HG03342 (cell line): ENCODE measurements at regions not wholly inside any gene's neighbourhood (a gene's known extent, or its start where the extent isn't known, plus 50 kb on each side); places are given as distances from the start of the nearest gene placed in this dataset.
"Not testable (repeated sequence)": the region's sequence is repeated elsewhere in the genome, so short reads cannot be mapped to it uniquely, and the experiment has no call there.

Source experiments
- ATAC-seq: cut with Tn5 transposase; IDR thresholded peaks from one replicate; pipeline ENCODE4 v1.9.1; 2021; ENCODE audit warnings: mild to moderate bottlenecking, moderate library complexity; ENCODE audit not compliant: unreplicated experiment

DNA sequence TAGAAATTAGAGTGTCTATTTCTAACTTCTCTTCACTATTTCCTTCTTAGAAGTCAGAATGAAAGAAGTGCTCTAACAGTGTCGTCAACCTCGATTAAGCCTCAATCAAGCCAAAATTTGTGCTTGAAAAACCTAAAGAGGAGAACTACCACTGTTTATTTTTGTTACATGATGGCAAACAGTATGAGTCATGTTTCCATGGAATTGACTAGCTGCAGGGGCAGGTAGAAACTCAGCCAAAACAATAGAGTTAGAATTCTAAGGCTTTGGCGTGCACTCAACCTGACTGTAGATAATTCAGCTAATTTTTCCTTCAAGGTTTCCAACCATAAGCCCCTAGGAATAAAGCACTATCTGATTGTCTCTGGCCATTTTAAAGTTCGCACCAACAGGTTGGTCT lies 415.9 kb downstream of the ETS1 start:
- no peak for ATAC-seq

DNA sequence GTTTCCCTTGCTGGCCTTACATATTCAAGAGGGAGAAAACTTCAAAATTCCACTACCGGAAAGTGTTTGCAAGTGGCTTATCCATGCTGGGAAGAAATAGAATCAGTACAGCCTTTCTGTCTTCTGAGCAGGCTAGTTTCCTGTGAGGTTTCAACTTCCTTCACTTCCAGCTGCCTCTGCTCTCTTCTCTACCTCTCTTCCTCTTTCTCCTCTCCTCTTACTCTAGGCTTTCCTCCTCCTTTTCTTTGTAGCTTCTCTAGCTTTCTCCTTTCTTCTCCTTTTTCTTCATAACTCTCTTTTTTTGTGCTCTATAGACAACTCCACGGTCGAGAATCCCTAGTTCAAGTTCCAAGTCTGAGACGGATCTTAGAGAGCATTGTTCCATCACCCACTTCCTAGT lies 421.8 kb downstream of the ETS1 start:
- ATAC-seq: no peak

DNA sequence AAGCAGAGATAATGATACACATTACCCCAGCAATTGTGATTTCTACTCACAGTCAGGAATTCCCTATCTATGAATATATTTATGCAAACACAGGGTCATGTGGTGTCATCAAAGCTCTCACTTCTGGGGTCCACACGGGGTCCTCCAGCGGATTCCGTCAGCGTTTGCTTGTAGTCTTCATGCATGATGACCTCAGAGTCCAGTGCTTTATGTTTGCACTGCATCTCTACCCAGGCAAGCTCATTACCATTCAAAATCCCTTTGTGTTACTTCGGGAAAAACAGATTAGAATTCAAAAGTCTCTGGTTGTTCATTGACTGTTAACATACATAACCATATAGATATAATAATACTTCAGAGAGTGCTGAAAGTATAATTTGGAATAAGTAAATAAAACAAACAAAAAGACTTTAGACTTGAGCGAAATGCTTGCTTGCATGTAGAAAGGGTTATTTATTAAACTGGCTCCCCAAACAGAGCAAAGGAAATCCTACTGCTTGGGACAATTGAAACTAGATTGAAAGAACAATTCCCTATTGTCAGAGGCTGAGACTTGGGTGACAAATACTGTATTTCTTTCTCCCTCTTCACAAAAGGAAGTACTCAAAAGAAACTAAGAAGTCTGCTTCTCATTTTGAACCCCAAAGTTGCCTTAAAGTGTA lies 423.1 kb downstream of the ETS1 start:
- no peak for ATAC-seq

DNA sequence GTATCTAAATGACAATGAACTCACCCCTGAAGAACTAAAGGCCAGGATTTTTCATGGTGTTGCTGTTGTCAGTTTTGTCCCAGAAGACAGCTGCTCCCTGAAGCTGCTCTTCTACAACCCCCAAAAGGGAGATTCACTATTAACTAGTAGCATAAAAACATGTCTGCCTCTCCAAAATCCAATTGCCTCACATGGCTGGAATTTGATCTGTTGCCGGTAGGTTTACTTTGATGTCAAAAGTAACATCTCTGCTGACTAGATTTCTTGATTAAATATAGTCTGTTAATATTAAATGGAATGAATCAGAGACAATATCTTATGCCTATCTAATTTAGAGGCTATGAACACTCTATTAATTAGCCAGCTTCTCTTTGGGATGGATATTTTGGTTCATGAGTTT lies 425.4 kb downstream of the ETS1 start:
- ATAC-seq: no peak

DNA sequence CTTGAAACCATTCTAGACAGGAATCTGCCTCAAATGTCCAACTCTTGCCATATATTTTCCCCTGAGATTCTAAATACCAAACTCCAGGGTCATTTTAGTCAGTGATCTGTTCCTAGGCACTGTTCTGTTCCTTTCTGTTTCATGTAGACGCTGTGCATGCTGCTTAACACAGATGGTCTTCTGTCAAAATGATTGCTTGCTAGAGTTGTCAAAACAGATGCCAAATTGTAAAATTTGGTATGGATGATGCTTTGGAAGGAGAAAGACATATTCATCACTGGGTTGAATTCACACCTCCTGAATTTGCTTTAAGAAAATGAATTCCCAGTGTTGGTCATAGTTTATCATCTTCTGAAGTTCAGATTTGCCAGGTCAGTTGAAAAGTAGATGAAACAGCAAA lies 425.9 kb downstream of the ETS1 start:
- no peak for ATAC-seq

DNA sequence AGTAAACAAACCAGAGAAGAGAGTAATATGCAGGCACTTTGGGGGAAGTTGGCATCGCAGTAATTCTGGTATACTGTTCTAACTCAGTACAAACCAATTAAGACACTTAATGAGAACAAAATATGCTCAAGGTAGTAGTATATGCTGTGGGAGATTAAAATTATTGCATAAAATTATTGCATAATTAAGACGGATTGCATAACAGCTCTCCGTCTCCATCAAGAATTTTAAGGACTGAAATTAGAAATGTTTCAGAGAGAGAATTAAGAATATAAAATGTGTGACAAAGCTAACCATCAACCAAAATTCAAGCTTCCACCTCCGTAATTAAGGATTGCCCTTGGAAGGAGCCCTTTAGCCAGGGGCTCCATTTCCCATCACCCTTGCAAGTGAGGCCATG lies 428.5 kb downstream of the ETS1 start:
- no peak for ATAC-seq

DNA sequence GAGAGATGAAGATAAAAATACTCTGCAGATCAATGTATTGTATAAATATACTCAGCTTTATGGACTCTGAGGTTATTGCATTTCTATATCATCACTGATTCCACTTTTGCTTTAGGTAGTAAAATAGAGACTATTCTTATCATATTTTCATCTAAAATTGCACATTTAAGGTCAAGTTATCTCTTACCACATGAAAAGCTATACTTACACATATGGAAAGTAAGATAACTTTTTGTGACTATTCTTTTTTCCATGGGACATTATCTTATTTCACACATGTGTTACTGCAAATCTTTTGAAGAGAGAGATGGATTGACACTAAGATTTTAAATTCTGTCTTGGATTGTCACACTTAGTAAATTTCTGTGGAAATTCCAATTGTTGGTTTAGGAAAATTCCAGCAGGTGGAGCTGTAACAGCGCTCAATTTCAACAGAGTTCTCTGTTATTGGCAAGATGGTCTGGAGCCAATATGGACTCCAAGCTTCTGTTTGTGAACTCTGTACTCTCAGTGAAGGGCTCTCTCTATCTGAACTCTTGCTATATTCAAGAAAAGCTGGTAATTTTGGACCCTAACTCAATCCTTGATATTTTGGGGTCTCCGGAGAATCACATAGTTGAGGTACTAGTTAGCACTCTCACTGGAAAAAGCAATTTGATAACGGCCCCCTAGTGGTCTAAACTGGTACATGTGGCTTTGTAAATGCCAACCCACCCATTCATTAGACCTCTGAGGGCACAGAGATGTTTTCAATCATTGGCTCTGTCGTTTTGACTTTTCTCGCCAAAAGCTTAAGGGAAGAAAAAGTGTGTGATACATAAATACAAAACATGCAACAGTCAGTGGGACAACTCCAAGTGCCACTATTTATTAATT lies 429.7 kb downstream of the ETS1 start:
- peak; percentile 89 for ATAC-seq

DNA sequence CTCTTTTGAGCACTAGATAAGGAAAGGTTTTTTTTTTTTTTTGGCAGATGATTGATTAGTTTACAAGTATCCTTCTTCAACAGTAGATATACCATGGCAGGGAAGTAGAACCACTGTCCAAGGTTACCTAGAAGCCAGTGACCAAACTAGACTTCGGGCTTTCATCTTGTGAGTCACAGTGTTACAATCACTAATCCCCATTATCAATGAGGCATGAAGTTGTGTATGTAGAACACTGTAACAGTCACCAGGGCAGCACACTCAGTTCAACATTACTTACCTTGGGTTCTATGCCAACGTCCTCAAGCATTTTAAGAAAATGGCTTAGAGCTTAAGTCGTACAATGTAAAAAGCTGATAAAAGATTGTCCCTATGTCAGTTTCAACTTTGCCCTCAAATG lies 430.9 kb downstream of the ETS1 start:
- no peak for ATAC-seq

DNA sequence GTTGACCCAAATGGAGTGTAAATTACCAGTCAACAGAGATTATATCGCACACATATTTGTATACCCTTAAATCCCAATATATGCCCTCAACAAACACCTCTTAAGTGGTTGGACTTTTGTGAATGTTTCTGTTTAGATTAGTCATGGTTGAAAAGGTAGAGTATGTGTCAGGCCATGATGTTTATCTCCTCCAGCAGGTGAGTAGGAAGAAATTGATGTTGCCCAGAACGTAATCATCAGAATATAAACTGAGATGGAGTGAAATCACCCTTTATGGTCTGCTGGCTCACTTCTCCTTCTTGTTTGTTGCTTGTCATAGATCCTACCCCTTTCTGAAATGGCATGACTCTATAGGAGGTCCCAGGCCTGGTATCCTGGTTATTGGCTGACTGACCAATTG lies 431.8 kb downstream of the ETS1 start:
- no peak for ATAC-seq

DNA sequence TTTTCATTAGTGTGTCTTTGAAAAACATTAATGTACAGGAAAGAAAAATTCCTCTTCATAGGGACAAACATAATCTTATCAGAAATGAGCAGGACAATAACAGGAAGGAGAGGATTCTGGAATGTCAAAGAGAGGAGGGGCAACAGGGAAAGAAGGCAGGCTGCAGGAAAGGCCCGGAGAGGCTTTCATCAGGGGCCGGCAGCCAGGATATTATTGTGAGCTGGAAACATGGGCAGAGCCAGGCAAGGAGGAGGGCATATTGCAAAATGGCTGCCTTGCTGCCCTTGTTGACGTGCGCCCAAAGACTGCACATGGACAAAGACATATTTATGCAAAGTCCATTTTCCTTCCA lies 433.7 kb downstream of the ETS1 start:
- ATAC-seq: no peak

DNA sequence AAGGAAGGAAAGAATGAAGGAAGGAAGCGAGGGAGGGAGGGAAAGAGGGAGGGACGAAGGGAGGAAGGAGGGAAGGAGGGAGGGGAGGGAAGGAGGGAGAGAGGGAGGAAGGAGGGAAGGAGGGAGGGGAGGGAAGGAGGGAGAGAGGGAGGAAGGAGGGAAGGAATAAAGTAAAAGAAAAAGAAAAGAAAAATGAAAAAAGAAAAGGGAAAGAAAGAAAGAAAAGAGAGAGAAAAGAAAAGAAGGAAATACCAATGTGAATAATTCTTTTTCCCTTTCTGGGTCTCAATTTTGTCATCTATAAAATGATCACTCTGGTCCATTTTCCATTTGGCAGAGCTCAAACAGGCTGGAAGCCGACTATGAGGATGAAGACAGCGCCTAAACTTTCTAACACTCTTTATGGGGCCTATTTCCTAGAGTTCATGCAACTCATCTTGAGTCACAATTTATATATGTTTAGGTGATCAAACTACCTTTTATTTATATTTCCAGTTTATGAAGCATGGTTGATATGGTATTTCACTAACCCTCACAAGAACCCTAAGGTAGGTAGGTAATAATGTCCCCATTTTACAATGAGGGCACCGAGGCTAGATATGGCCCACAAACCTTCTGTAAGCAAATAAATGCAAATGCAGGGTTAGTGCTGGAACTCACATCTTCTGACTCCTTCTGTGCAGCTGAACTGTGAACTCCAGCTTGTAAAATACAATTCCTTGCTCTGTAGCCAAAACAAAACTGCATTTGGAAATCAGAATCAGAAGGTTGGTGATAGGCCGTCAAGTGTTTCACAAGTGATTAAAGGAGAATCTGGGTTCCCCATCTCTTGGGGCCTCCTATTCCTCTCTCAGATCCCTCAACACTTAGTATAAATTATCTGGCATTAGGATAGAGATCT lies 434.3 kb downstream of the ETS1 start:
- no peak for ATAC-seq

DNA sequence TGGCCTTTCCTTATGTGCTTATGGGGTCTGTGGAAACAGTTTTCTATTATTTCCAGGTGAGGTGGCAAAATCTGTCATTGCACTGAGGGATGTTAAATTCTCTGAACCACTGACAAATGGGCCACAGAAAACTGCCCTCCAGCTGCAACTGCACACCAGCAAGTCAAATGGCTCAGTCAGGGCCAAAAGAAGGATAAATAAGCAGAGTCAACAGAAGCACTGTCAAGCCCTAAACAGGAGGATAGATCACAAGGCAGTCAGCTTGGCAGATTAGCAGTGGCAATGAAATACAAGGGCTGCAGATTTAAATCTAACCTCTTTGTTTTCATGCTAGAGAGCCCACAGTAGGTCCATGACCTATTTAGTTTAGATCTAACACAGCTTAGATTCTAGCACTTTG lies 435.6 kb downstream of the ETS1 start:
- ATAC-seq: no peak

DNA sequence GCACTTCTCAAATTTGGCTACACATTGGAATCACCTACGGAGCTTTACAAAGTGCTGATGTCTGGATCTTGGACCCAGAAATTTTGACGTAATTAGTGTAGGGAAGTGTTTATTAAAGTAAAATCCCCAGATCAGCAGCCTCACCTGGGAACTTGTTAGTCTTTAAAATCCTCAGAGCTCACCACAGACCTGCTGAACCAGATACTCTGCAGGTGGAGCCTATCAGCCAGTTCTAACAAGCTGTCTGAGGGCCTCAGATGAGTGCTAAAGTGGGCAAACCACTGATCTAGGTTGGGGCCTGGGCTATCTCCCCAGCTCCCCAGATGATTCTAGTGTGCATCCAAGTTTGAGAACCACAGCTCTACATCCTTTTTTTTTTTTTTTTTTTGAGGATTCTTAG lies 436.0 kb downstream of the ETS1 start:
- ATAC-seq: no peak

DNA sequence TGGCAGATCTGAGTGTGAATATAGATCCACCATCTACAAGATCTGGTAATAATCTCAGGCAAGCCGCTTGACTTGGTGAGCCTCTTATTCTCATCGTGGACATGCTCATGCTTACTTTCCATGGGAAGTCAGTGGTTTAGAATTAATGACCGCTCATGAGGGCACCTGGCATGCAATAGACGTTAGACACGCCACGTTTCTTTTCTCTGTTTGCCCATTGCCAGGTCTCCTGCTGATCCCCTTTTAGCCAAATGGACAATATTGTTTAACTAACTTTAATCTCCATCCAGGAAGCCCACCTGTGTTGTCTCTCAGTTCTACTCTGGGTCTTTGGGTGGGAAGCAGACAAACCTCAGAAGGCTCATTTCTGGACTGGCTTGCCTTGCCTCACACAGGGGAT lies 439.1 kb downstream of the ETS1 start:
- no peak for ATAC-seq

DNA sequence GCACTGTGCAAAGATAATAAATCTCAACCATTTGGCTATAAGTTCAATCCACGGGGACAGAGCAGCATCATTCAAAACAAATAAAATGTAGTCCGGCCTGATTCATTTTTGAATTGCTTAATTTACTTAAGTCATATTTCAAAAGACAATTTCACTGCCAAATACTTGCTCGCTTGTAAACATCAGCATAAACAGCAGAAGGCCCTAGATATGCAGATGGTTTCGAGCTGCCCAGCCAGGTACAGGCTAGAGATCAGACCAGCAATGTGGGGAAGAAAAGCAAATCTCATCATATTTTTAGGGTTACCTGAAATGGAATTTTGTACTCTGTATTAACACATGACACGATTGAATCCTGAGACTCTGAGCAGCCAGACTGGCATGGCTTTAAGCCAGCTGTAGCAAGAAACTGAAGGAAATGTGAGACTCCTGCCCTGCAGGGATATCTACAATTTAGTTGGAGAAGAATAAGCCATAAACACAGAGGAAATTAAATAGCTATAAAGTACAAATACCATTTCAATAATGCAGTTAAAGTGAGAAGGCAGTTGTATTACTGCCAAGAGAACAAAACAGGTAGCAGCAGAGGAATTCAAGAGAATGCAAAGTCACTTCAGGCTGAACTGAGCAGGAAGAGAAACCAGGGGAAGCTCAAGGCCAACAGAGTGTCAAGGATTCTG lies 440.3 kb downstream of the ETS1 start:
- no peak for ATAC-seq

DNA sequence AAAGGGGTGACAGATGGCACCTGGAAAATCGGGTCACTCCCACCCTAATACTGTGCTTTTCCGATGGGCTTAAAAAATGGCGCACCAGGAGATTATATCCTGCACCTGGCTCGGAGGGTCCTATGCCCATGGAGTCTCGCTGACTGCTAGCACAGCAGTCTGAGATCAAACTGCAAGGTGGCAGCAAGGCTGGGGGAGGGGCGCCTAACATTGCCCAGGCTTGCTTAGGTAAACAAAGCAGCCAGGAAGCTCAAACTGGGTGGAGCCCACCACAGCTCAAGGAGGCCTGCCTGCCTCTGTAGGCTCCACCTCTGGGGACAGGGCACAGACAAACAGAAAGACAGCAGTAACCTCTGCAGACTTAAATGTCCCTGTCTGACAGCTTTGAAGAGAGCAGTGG lies 447.1 kb downstream of the ETS1 start:
- not testable (repeated sequence) for ATAC-seq

DNA sequence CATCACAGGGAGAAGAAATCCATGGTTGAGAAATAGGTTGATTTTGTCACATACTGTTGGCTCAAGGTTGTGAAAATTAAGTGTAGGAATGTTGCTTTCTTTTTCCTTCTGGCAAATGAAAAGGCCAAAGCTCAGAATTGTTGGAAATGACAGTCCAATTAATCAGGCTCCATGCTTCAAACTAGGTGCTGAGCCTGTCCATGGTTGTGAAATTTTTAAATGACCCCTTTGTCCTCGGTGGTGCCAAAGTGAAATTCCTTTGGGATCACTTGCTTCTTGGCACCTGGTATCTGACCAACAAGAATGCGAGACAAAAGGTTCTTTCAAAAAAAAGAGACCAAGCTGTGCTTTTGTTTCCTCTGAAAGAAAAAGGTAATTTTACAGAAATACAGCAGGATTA lies 451.9 kb downstream of the ETS1 start:
- ATAC-seq: no peak

DNA sequence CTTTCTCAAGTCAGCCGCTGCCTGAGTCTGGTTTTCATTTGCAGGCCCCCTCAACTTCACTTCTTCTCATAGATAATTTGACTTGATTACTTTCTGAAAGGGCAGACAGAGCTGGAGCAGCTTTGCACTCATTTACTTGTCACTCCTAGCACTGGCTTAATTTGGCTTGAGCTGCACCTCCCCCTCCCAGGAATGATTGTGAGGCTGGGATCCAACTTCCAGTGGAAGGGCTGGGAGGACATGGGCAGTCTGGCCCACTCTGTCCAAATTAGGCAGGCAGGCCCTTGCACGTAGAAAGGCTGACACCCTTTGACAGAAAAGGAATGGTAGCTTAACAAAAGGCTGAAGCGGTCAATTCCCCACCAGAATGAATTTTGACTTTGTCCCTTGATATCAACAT lies 453.9 kb downstream of the ETS1 start:
- ATAC-seq: no peak

DNA sequence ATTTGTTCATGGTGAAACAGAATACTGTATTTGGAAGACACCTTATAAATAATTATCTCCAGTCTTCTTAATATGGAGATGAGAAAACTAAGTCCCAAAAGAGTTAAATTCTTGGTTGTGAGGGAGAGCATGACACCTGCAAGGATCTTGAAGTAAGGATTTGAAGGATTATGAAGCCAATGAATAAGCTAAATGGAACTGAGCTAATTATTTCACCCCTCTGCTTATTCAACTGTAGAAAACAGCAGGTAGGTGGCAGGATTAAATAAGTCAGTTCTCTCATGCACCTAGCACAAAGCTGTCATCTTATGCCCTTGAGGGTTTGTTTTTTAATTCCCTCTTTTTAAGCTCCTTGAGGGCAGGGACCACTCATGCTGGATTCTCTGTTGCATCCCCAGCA lies 457.3 kb downstream of the ETS1 start:
- ATAC-seq: no peak

DNA sequence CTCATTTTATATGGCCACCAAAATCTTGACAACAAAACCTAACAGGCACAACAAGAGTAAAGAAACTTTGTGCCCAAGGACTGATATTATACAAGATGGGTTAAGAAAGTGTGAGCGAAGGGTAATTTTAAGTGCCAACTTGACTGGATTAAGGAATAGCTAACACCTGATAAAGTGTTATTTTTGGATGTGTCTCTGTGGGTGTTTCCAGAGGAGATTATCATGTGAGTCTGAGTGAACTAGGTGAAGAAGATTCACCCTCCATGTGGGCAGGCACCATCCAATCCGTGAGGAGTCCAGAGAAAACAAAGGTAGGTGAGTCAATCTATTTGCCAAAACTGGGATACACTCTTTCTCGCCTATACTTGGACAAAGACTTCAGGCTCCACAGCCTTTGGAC lies 461.6 kb downstream of the ETS1 start:
- no peak for ATAC-seq

DNA sequence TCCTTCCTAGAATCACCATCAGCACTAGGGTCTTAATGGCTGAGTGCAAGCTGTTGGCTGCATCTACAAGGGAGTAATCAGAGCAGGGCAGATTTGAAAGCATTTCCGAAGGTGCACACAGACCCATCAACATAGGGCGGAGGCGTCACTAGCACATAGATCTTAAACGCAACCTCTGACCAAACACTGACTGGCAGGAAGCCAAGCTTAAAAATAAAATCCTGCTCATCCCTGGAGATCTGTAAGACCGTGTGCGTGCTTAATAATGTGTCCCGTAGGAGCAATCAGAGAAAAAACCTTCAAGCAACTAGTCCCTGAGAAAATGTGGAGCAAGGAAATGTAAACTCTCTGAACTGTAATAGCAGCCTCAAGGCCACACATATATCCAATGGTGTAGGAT lies 470.5 kb downstream of the ETS1 start:
- no peak for ATAC-seq
